DMS79 (cell line): ENCODE measurements at regions not wholly inside any gene's neighbourhood (a gene's known extent, or its start where the extent isn't known, plus 50 kb on each side); places are given as distances from the start of the nearest gene placed in this dataset.
"Not testable (repeated sequence)": the region's sequence is repeated elsewhere in the genome, so short reads cannot be mapped to it uniquely, and the experiment has no call there.

Experiments used
- DNase-seq: peaks from one replicate; lab custom pipeline; 2025; lab: John Stamatoyannopoulos, UW

DNA sequence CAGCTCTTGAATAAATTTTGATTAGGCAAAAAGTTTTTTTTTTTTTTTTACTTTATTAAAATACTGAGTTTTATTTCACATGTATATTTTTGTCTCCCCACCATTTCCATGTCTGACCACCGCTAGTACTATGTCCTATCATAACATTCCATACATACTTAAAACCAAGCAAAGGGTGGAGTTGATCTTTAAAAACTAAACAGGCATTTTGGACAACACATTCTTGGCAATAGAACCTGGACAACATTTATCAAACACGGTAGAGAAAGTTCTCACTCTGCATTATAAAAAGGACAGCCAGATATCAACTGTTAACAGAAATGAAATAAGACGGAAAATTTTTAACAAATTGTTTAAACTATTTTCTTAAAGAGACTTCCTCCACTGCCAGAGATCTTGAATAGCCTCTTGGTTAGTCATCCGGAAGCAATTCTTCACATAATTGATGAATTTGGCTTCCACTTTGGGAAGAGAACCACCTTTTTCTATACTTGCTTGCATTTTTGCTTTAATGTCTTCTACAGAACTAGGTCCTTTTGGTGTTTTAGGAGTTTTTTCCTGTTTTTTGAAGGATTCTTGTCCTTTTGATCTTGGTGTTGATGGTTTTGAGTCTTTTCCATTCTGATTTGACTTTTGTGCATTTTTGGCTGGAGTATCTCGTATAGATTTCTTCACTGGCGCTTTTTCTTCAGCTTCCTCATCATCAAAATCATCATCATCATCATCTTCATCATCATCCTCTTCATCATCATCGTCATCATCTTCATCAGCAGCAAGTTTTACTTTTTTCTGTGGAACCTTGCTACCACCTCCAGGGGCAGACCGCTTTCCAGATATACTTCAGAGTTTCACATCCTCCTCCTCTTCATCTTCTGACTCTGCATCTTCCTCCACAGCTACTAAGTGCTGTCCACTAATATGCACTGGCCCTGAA, 58.7 kb downstream of the POU5F2 start:
- not testable (repeated sequence) for DNase-seq

DNA sequence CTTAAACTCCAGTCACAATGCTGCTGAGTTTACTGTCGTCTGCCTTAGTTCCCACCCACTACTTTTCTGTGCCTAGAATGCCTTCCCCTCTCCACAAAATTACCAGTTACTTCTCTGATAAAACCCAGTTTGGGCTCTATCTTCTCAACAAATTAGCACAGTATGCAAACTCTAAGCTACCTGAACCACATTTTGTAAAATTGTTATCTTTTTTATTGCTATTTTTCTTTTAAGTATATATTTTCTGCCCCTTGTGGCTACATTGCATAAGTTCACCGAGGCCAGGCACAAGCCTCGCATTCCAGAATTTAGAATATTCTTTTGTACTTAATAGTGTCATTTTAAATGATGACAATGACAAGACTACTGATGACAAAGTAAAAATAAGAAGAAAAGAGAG, 60.0 kb downstream of the POU5F2 start:
- no peak for DNase-seq

DNA sequence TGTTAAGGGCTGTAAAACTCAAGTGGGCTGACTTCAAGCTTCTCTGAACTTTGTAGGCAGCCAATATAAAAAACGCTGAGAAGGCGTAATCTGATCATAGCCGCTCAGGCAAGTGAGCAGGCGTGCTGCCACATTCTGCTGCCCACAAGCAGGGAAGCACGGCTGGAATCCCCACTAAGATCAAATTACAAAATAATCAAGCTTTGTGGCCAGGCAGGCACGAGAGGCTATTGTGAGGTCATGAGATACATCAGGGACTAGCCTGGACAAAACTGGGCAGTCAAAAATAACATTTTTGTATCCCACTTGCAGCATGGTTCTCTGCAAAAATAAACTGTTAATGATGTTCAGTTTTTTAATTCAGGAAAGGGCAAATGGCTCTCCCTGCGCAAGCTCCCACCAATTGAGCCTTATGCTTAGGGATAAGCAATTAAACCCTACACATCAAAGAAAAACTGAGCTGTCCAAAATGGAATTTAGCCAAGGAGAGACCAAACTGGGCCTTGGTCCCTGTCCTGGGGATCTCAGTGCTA, 64.0 kb downstream of the POU5F2 start:
- DNase-seq = peak; percentile 97

DNA sequence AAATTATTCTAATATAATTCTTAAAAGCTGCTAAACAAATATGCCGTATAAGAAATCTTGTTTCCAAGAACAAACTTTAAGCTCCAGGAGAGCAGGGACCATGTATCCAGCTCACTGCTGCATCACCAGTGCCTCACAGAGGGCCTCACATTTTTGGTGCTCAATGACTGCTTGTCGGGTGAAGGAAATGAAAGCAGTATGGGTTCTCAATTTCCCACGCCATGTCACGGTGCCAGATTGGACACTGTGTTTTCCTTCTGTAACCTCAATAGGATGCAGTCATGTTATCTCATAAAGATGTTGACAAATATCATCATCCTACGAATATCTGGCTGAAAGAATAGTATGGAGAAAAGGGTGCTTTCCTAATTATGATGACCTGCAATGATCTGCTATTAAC, 64.7 kb downstream of the POU5F2 start:
- no peak for DNase-seq

DNA sequence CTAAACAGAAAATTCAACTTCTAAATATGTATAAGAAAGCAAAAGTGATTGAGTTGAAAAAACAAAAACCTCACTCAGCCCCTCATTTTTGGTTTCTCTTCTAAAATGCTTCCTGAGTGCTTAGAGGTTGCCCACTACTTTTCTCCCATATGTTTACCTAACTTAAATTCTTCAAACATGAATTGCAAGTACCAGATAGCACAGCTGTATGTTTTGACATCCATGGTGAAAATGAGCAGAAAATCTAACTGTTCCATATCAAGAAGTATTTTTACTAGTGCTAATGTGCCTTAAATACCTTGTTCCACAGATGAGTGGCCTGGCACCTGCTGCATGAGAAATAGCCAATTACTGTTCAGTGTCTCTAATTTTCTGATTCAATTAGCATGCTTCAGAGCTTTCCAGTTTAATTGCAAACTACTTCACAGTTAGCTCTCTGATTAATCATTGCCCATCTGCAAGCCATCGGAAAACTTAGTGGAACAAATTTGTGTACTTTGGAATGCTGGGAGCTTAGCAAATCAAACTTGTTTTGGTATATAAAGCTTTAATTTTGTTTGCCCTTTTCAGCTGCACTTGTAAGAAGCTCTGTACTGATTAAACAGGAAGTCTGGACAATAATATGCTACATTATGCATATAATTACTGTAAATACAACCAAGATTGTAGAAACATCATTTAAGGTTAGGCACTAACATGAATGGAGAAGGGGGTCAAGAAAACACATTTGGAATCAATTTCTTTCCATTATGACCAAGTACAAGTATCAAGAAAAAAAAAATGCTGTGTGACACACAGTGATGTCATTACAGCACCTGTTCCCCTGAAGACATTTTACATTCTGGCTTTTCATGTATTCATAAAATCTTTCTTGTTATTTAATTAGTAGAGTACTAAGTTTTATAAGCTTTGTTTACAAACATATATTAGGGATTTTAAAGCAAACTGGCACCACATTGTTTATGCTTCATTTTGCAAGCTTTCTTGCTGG, 65.6 kb downstream of the POU5F2 start:
- DNase-seq = no peak

DNA sequence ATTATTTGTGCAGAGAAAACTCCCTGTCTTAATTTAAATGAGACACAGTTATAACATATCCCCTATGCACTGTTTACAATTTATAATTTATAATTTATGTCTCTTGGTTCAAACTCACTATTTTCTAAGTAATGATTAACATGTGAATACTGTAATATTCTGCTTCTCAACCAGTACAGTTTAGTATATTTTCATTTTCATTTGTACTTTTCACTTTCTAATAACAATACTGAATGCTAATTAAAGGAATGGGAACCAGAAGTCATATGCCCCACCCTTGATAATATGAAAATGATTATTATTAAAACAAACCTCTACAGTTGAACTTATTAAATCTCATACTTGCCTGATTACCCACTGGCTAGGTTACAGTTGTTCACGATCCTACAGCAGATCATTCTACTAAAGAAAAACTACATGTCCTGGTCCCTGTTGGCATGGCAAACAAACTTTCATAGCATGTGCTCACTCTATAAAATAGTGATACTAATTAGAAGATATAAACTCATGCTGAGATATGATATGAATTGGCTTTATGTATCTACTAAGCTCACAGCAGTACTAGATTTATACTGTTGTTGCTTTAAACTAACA, 66.4 kb downstream of the POU5F2 start:
- no peak for DNase-seq

DNA sequence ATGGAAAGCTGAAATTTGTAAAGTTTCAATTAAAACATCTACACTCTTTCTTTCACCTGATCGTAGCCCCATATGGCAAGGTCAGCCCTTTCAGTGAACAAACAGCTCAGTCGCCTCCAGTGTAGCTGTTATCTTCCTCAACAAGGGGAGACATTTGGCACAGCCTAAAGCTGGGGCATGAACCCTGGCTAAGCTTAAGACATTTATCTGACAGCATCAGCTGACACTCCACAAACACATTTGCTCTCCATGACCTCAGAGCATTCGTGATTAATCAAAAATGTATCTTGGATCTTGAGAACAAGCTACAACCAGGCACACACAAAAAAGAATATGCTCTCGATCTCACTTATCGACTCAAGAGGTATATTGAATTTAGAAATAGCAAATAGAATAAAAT, 67.3 kb downstream of the POU5F2 start:
- DNase-seq = no peak

DNA sequence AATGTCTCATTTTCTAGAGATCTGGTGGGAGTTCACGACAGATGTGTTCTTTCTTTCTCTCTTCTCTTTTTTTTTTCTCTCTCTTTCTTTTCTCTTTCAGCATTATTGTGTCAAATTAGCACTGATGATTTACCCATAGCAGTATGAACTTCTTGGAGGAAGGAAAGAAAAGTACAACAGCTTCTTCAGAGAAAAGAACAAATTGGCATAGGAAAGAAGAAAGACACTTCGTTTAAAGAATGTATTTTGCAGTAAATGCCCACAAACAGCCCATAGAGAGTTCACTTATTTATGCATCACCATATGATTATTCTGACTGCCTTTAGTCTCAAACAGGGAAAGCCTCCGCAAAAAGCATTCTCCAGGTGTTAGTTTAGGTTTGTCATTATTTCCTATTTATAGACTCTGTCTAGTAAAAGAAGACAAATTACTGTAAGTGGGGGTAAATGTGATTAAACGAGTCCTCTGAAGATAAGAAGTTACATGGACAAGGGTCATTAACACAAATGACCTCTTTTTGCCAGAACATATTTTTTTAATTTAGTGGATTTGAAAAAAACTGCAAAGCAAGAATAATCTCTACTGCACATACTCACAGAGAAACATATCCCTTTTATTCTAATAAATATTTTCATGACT, 68.0 kb downstream of the POU5F2 start:
- DNase-seq = no peak

DNA sequence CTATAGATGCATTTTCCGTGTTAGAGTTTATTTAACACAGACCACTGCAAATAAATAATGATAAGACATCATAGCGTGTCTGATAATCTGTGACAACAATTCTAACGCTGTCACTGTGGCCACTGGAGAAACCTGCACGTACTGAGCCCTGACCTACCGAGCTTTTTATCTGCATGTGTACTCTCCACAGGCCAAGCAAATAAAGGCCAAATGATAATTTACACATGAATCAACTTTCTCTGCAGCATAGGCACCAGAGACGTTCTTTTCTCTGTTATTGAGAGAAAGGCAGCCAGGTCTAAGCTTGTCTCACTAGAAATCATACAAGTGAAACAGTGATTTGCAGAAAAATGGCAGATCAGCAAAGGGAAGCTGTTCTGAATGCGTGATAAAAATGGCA, 75.8 kb downstream of the POU5F2 start:
- no peak for DNase-seq

DNA sequence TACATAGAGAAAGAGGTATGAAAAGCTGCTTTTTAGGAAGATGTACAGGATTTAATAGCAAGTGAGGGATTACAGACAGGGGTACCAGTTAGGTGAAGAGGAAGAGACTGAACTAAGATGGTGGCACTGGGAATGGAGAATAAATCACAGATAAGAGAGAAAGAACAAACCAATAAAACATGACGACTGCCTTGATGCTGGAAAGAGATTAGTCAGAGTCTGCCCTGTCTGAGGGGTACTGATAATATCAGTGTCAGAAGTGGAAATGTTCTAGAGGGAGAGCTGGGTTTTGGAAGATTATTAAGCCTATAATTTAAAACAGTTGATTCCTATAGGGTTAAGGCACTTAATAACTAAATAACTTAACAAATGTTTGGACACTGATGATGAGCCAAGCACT, 77.7 kb downstream of the NR2F1 start:
- no peak for DNase-seq

DNA sequence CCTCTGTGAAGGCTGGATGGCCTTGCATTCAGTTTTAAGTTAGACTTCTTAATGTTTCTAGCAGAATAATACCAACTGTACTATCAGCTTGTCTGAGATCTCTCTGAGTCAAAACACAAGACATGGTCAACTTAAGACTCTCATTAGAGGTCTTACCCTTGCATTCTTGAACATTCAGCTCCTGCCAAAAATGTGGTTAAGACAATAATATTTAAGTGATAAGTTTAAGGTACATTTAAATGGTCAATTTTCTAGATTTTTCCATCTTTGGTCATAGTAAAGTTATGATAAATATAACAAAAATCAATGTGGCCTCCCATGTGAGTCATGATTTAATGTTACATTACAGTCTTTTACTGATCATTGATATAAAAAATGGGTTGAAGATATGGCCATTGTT, 75.0 kb downstream of the NR2F1 start:
- no peak for DNase-seq

DNA sequence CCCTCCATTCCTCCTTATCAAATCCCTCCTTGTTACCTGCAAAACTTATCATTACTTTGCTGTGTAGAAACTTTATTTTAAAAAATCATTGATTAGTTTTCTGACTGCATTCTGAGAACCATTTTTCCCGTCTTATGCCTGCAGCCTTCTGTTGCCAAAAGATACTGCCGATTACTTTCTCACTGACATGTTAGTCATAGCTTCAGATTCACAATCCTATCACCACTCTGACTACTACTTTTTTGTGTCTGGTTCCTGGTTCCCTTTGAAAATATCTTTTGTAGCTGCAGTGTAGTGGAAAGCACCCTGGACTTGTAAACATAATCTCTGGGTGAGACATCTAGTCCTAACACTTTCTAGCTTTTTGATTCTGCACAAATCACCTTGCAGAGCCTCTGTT, 71.7 kb downstream of the NR2F1 start:
- no peak for DNase-seq

DNA sequence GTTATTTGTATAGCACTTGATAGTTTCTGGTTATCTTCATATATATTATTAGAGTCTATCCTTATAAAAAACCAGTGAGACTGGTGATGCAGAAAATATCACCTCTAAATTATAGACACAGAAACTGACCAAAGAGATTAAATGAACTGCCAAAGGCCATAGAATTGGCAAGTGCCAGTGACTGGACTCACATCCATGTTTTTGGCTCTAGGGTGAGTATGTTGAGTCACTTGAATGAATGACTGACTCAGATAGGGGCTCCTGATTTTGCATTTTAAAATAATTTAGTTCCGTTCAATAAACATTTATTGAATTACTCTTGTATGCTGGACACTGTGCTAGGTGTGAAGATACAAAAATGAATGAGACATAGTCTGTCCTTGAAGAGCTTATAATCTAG, 70.7 kb downstream of the NR2F1 start:
- DNase-seq = no peak

DNA sequence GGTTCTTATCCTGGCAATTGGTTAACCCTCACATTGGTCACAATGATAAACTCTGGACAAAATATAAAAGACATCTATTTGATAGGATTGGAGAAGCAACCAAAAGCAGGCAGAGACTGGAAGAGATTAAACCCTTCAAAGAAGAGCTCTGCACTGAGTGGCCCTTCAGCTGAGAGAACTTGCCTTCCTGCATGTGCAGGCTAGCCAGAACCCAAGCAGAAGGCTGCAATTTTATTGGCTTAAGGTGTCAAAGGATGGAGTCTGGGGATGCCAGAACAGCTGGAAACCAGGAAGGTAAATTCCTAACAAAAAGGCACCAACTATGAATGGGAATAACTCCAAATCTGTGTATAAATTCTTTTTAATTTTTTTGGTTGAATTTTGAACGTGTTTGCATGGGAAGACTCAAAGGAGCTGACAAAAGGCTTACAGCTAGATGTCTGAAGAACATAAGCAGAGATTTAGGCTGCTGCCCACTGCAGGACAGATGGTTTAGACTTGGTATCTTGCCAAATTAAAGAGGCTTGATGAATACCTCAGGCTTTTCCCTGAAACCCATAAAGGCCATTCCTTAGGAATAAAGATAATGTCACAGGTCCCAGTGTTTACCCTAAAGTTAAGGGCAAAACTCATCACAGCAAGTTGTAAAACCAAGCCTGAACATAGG, 66.3 kb downstream of the NR2F1 start:
- DNase-seq = no peak

DNA sequence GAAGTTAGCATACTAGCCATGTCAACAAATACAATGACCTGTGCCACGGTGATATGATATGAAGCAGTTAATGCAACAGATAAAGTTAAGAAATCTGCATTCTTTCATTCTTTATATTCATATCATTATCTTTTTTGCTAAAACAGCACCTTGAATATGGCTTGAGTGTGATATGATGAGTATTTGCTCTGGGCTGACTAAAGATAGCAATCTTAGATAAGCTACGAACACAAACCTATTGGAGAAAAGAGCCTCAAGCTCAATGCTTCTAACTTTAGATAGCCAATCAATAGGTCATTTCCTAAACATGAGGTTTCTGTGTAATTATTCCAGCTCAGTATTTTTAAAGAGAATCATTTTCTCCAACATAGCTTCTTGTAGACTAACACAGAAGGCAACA, 61.7 kb downstream of the NR2F1 start:
- DNase-seq = no peak
